ENCODE measurements at regions not wholly inside any gene's neighbourhood (a gene's known extent, or its start where the extent isn't known, plus 50 kb on each side); places are given as distances from the start of the nearest gene placed in this dataset.

GRCh38 chr1:219692981-219693380, 80.1 kb upstream of the ZC3H11B start:
- no peak for DNase-seq (ENCODE audit: low read depth)
- no peak for TF ChIP-seq CTCF (conservative IDR thresholded peaks at IDR 0.05; ENCODE audit: low read depth, low read length)
- no peak overlapping the region for H3K4me3 ChIP-seq (ENCODE audit: low read depth, low read length)

GRCh38 chr1:219689774-219690173, 76.9 kb upstream of the ZC3H11B start:
- TF ChIP-seq CTCF (conservative IDR thresholded peaks at IDR 0.05; ENCODE audit: low read depth, low read length), result no peak
- no peak overlapping the region for H3K4me3 ChIP-seq (ENCODE audit: low read depth, low read length)
- DNase-seq (ENCODE audit: low read depth), result no peak

GRCh38 chr1:219687779-219688178, 74.9 kb upstream of the ZC3H11B start:
- no peak for TF ChIP-seq CTCF (conservative IDR thresholded peaks at IDR 0.05; ENCODE audit: low read depth, low read length)
- no peak for DNase-seq (ENCODE audit: low read depth)
- H3K4me3 ChIP-seq (ENCODE audit: low read depth, low read length), result no peak overlapping the region

GRCh38 chr1:219686171-219686570, 73.3 kb upstream of the ZC3H11B start:
- TF ChIP-seq CTCF (conservative IDR thresholded peaks at IDR 0.05; ENCODE audit: low read depth, low read length), result no peak
- H3K4me3 ChIP-seq (ENCODE audit: low read depth, low read length), result no peak overlapping the region
- no peak for DNase-seq (ENCODE audit: low read depth)

- TF ChIP-seq CTCF (conservative IDR thresholded peaks at IDR 0.05; ENCODE audit: low read depth, low read length), result no peak
- DNase-seq (ENCODE audit: low read depth), result no peak
- no peak overlapping the region for H3K4me3 ChIP-seq (ENCODE audit: low read depth, low read length)
Observed at GRCh38 chr1:219682788-219683187, 69.9 kb upstream of the ZC3H11B start.

GRCh38 chr1:219681876-219682275, 69.0 kb upstream of the ZC3H11B start:
- no peak for TF ChIP-seq CTCF (conservative IDR thresholded peaks at IDR 0.05; ENCODE audit: low read depth, low read length)
- no peak for DNase-seq (ENCODE audit: low read depth)
- no peak overlapping the region for H3K4me3 ChIP-seq (ENCODE audit: low read depth, low read length)

GRCh38 chr1:219676012-219676765, 63.3 kb upstream of the ZC3H11B start:
- no peak for TF ChIP-seq CTCF (conservative IDR thresholded peaks at IDR 0.05; ENCODE audit: low read depth, low read length)

More at GRCh38 chr1:219676012-219676765, 63.3 kb upstream of the ZC3H11B start:
- H3K4me3 ChIP-seq (ENCODE audit: low read depth, low read length), result no peak overlapping the region
- peak; percentile 89 for DNase-seq (ENCODE audit: low read depth)
